Endothelial cell of umbilical vein (primary cell): ENCODE measurements at regions not wholly inside any gene's neighbourhood (a gene's known extent, or its start where the extent isn't known, plus 50 kb on each side); places are given as distances from the start of the nearest gene placed in this dataset.
A peak's percentile ranks its signal among the peaks of the same experiment; 100 is the strongest.

Source experiments
- BruUV-seq: library from RNA; stranded (reverse); fragments of 400-500 nt; replicated peaks from 2 replicates; lab custom pipeline; 2021; lab: Mats Ljungman, UMichigan
- CTCF ChIA-PET: fragments of 300-600, 350-600 bp; sonication (Branson Sonifier 250); formaldehyde crosslinking; loops from one replicate; lab custom pipeline; 2021; ENCODE audit warnings: antibody characterized with exemption, inconsistent platforms; lab: Charles Lee
- POLR2A ChIA-PET: fragments of 300-600, 350-600 bp; sonication (Branson Sonifier 250); formaldehyde crosslinking; loops from one replicate; lab custom pipeline; 2021; ENCODE audit warnings: antibody characterized with exemption, inconsistent platforms; lab: Charles Lee
- DNase-seq: peaks from one replicate; pipeline ENCODE4 v3.0.0-alpha.2; 2011; ENCODE audit warnings: low read depth, low spot score
- FAIRE-seq: peaks from 2 replicates; lab custom pipeline; 2011; peaks lifted over from hg19 to GRCh38; lab: Jason Lieb, UNC
- H2AFZ ChIP-seq: 2 replicates; pipeline ENCODE4 v1.6.0; 2012; ENCODE audit warnings: low read depth, low read length, control low read depth, inconsistent platforms
- H3K27ac ChIP-seq: 2 replicates; pipeline ENCODE4 v1.5.1; 2011; ENCODE audit warnings: low read depth, mild to moderate bottlenecking, control low read depth, low read length, moderate library complexity; ENCODE audit not compliant: insufficient read depth
- H3K27me3 ChIP-seq, 2 experiments: 2 replicates each; pipeline versions ENCODE4 v1.6.0 to v1.6.1; 2011; ENCODE audit warnings: low read length in 2 of 2, mixed read lengths in 1 of 2; ENCODE audit not compliant: control insufficient read depth in 2 of 2, insufficient read depth in 2 of 2
- H3K36me3 ChIP-seq, 2 experiments: 2 replicates in 1 of 2; 3 replicates in 1 of 2; pipeline ENCODE4 v1.5.1; 2011; ENCODE audit warnings: low read length in 2 of 2, mild to moderate bottlenecking in 1 of 2, moderate library complexity in 1 of 2; ENCODE audit not compliant: control insufficient read depth in 2 of 2, insufficient read depth in 2 of 2; ENCODE audit errors: extremely low read depth in 1 of 2
- H3K4me1 ChIP-seq: 3 replicates; pipeline ENCODE4 v1.5.1; 2011; ENCODE audit warnings: mild to moderate bottlenecking, low read length; ENCODE audit not compliant: control insufficient read depth, insufficient read depth; ENCODE audit errors: extremely low read depth
- H3K4me2 ChIP-seq: 2 replicates; pipeline ENCODE4 v1.6.1; 2011; ENCODE audit warnings: low read length, control low read depth, mixed read lengths; ENCODE audit not compliant: insufficient read depth
- H3K4me3 ChIP-seq, 3 experiments: fragments of 200-600 bp in 1 of 3; sonication (generic), shearing (Covaris generic) in 1 of 3; replicated peaks in 1 of 3; 2 replicates each; pipeline ENCODE4 v1.5.1; 2011 to 2016; ENCODE audit warnings: control low read depth in 3 of 3, low read length in 3 of 3, mild to moderate bottlenecking in 2 of 3, inconsistent platforms in 1 of 3, low read depth in 1 of 3, moderate library complexity in 1 of 3; ENCODE audit not compliant: insufficient read depth in 1 of 3
- H3K79me2 ChIP-seq: 2 replicates; pipeline ENCODE4 v1.6.0; 2012; ENCODE audit warnings: low read length, inconsistent platforms; ENCODE audit not compliant: control insufficient read depth, insufficient read depth
- H3K9ac ChIP-seq: replicated peaks from 2 replicates; pipeline ENCODE3; 2011; ENCODE audit warnings: low read length, control low read depth; ENCODE audit not compliant: insufficient read depth; ENCODE audit errors: extremely low read depth
- H3K9me1 ChIP-seq: replicated peaks from 3 replicates; pipeline ENCODE4 v1.6.0; 2011; ENCODE audit warnings: mild to moderate bottlenecking, low read length; ENCODE audit not compliant: control insufficient read depth, insufficient read depth; ENCODE audit errors: extremely low read depth
- H3K9me3 ChIP-seq: replicated peaks from 2 replicates; pipeline ENCODE4 v1.5.1; 2012; ENCODE audit warnings: low read length, inconsistent platforms; ENCODE audit not compliant: control insufficient read depth, insufficient read depth
- H4K20me1 ChIP-seq: replicated peaks from 2 replicates; pipeline ENCODE3; 2011; ENCODE audit warnings: mild to moderate bottlenecking, low read length; ENCODE audit not compliant: control insufficient read depth, insufficient read depth; ENCODE audit errors: extremely low read depth
- EZH2 ChIP-seq: IDR thresholded peaks from 2 replicates; pipeline ENCODE4 v1.6.1; 2012; ENCODE audit warnings: borderline replicate concordance, low read depth, mild to moderate bottlenecking, moderate library complexity, low read length, inconsistent platforms; ENCODE audit not compliant: severe bottlenecking
- FOS ChIP-seq: IDR thresholded peaks from 2 replicates; pipeline ENCODE4 v1.6.1; 2011; ENCODE audit warnings: mild to moderate bottlenecking, low read length, moderate library complexity, borderline replicate concordance; ENCODE audit not compliant: insufficient read depth
- GATA2 ChIP-seq: IDR thresholded peaks from 2 replicates; pipeline ENCODE4 v1.7.0; 2011; ENCODE audit warnings: low read depth, mild to moderate bottlenecking, moderate library complexity, mixed read lengths, low read length; ENCODE audit not compliant: insufficient read length, insufficient read depth
- JUN ChIP-seq: IDR thresholded peaks from 2 replicates; pipeline ENCODE4 v1.6.1; 2011; ENCODE audit warnings: borderline replicate concordance, low read depth; ENCODE audit not compliant: insufficient read length, insufficient read depth
- MYC ChIP-seq: IDR thresholded peaks from one replicate; pipeline ENCODE4 v1.6.1; 2011; ENCODE audit warnings: mild to moderate bottlenecking, low read depth, low read length
- POLR2A ChIP-seq: IDR thresholded peaks from 2 replicates; pipeline ENCODE4 v1.6.1; 2012; ENCODE audit warnings: low read depth, mild to moderate bottlenecking, control low read depth, low read length
- POLR2AphosphoS5 ChIP-seq: IDR thresholded peaks from 2 replicates; pipeline ENCODE4 v1.6.1; 2012; ENCODE audit warnings: low read depth, mild to moderate bottlenecking, control low read depth, low read length, moderate library complexity; ENCODE audit not compliant: insufficient read depth
- dilution Hi-C: fragments of 300-500 bp; cut with MboI; formaldehyde crosslinking; loops from one replicate; pipeline ENCODE4 v1.15.0; 2019; ENCODE audit warnings: low sequenced_read_pairs; ENCODE audit not compliant: extremely low pct_ligation_motif_present
- intact Hi-C: fragments of 100-400 bp; cut with micrococcal nuclease; formaldehyde crosslinking; loops from one replicate; pipeline ENCODE4 v1.10.0; 2022
- TF ChIP-seq, protein P1 (sequence below): IDR thresholded peaks from 2 replicates; pipeline ENCODE4 v1.6.1; 2011; ENCODE audit not compliant: insufficient read depth, insufficient read length
- TF ChIP-seq, protein P2 (sequence below), 2 donors: IDR thresholded peaks; 1 replicate in 1 of 2; 2 replicates in 1 of 2; pipeline ENCODE4 v1.5.1; 2011; ENCODE audit warnings: low read length in 2 of 2, mild to moderate bottlenecking in 2 of 2, moderate library complexity in 2 of 2, control low read depth in 1 of 2, inconsistent platforms in 1 of 2, low read depth in 1 of 2; ENCODE audit not compliant: insufficient read depth in 1 of 2; ENCODE audit errors: extremely low read depth in 1 of 2

DNA sequence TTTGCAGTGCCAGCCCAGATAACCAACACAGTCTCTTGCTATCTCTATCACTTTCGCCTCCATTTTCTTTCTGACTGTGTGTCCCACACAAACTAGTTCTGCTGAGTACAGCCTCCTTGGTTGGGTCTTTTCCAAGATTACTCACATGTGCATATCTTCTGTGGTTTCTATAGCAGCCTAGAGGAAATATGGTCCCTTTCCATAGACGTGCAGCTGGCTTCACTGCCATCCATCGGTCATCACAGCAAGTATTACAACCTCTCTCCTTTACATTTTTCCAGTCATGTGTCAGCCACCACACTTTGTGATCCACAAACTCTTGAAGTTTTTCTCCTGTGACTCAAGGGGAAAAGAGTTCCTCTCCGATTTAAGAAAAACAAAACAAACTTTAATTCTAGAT lies 893.4 kb upstream of the ADGRL4 start:
- FAIRE-seq (peak; percentile 18), DNase-seq (peak; percentile 69)
- BruUV-seq = no TSS peak
- H3K79me2 ChIP-seq = no peaks in the 10 kb centered on the region
- H2AFZ ChIP-seq = peak overlapping the region; percentile 73
- CTCF ChIA-PET = no interaction called here
- intact Hi-C loops = no loop called here
- no peak overlapping the region for H3K9ac ChIP-seq
- H3K4me1 ChIP-seq = peaks cover 5% of the 10 kb centered on the region
- no peaks in the 10 kb centered on the region for H3K9me1 ChIP-seq
- POLR2A ChIA-PET = no interaction called here
- H4K20me1 ChIP-seq = no peaks in the 10 kb centered on the region
- H3K36me3 ChIP-seq = no peaks in the 10 kb centered on the region
- H3K27me3 ChIP-seq = no peaks in the 10 kb centered on the region
- H3K4me2 ChIP-seq = no peak overlapping the region
- no peak overlapping the region for H3K27ac ChIP-seq
- TF ChIP-seq MYC = no peak
- TF ChIP-seq FOS = peak; percentile 75
- TF ChIP-seq JUN = no peak
- TF ChIP-seq, protein P1, sequence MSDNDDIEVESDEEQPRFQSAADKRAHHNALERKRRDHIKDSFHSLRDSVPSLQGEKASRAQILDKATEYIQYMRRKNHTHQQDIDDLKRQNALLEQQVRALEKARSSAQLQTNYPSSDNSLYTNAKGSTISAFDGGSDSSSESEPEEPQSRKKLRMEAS = no peak
- TF ChIP-seq POLR2AphosphoS5 = no peak
- TF ChIP-seq, protein P2, sequence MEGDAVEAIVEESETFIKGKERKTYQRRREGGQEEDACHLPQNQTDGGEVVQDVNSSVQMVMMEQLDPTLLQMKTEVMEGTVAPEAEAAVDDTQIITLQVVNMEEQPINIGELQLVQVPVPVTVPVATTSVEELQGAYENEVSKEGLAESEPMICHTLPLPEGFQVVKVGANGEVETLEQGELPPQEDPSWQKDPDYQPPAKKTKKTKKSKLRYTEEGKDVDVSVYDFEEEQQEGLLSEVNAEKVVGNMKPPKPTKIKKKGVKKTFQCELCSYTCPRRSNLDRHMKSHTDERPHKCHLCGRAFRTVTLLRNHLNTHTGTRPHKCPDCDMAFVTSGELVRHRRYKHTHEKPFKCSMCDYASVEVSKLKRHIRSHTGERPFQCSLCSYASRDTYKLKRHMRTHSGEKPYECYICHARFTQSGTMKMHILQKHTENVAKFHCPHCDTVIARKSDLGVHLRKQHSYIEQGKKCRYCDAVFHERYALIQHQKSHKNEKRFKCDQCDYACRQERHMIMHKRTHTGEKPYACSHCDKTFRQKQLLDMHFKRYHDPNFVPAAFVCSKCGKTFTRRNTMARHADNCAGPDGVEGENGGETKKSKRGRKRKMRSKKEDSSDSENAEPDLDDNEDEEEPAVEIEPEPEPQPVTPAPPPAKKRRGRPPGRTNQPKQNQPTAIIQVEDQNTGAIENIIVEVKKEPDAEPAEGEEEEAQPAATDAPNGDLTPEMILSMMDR (IDR thresholded peaks at IDR 0.05; ENCODE audit: extremely low read depth in 1 of 2, insufficient read depth in 1 of 2, low read depth in 1 of 2, low read length in 2 of 2) = no peak
- TF ChIP-seq GATA2 = peak; percentile 60
- no peak for TF ChIP-seq EZH2
- TF ChIP-seq POLR2A = no peak
- no peaks in the 10 kb centered on the region for H3K9me3 ChIP-seq
- no peak overlapping the region for H3K4me3 ChIP-seq
- dilution Hi-C loops = no loop called here
